Vagina (tissue), 2 donors: ENCODE measurements at regions not wholly inside any gene's neighbourhood (a gene's known extent, or its start where the extent isn't known, plus 50 kb on each side); places are given as distances from the start of the nearest gene placed in this dataset.

Source experiments
- DNase-seq, 2 donors: peaks; one replicate each; pipeline ENCODE4 v3.0.0-alpha.2; 2017; ENCODE audit errors: extremely low spot score in 2 of 2
- H3K27ac ChIP-seq: fragments of 200-600 bp; sonication (generic); one replicate; pipeline ENCODE4 v1.5.1; 2019
- H3K27me3 ChIP-seq: fragments of 200-600 bp; sonication (generic); one replicate; pipeline ENCODE4 v1.5.1; 2019
- H3K36me3 ChIP-seq, 2 donors: fragments of 200-600 bp; sonication (generic); one replicate each; pipeline ENCODE4 v1.5.1; 2017 to 2019
- H3K4me1 ChIP-seq: fragments of 200-600 bp; sonication (generic); one replicate; pipeline ENCODE4 v1.5.1; 2019
- H3K4me3 ChIP-seq, 2 donors: fragments of 200-600 bp; sonication (generic); 1 replicate in 1 of 2; 2 replicates in 1 of 2; pipeline ENCODE4 v1.5.1; 2016 to 2019
- H3K9me3 ChIP-seq: fragments of 200-600 bp; sonication (generic); one replicate; pipeline ENCODE4 v1.5.1; 2019
- CTCF ChIP-seq, 3 experiments: fragments of 450-650 bp in 2 of 3; fragments of 200-600 bp in 1 of 3; sonication (generic) in 1 of 3; IDR thresholded peaks; one replicate each; pipeline ENCODE4 v1.5.1; 2017 to 2019; ENCODE audit warnings: antibody characterized with exemption in 3 of 3, mild to moderate bottlenecking in 2 of 3, moderate library complexity in 2 of 3
- POLR2A ChIP-seq, 2 donors: fragments of 450-650 bp; IDR thresholded peaks; one replicate each; pipeline ENCODE4 v1.6.1; 2017; ENCODE audit warnings: antibody characterized with exemption in 2 of 2, mild to moderate bottlenecking in 2 of 2, moderate library complexity in 2 of 2
- POLR2AphosphoS5 ChIP-seq, 2 donors: sonication (generic); formaldehyde crosslinking; IDR thresholded peaks; one replicate each; pipeline ENCODE4 v1.9.0; 2017; ENCODE audit warnings: antibody characterized with exemption in 2 of 2, mild to moderate bottlenecking in 2 of 2, low read depth in 1 of 2; ENCODE audit not compliant: insufficient read depth in 1 of 2
- intact Hi-C: fragments of 100-400 bp; cut with DNase I; formaldehyde crosslinking; loops from one replicate; pipeline ENCODE4 v1.15.1; 2023

- Histone ChIP-seq H3K36me3 (no peaks in the 10 kb centered on the region), H3K4me3 (no peak overlapping the region), H3K4me1 (no peaks in the 10 kb centered on the region), H3K9me3 (no peaks in the 10 kb centered on the region), H3K27ac (no peak overlapping the region), H3K27me3 (no peaks in the 10 kb centered on the region)
- no peak for DNase-seq
- intact Hi-C loops: no loop called here
- no peak for TF ChIP-seq CTCF (IDR thresholded peaks at IDR 0.05)
- no peak for TF ChIP-seq POLR2A (IDR thresholded peaks at IDR 0.05)
- TF ChIP-seq POLR2AphosphoS5 (IDR thresholded peaks at IDR 0.05; ENCODE audit: insufficient read depth in 1 of 2, low read depth in 1 of 2): no peak
Observed at GRCh38 chr13:37187105-37187504, 81.6 kb upstream of the CSNK1A1L start.

DNA sequence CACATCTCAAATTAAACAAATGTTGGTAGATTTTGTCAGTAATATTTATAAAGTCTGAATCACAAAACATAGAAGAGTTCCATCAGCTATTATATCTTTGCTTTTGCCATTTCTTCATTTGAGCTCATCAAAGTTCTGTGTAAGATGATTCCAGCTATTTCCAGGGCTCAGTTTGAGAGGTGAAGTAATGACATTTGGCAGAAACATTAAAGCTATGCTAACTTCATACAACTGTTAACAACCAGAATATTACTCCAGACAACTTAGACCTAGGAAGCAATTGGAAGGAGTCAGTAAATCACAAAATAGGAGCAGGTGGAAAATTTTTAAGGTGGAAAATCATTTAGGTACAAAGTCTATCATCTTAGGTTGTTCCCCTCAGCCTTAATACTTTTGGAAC is 76.2 kb upstream of the CSNK1A1L start:
- DNase-seq: no peak
- no peaks in the 10 kb centered on the region for H3K27me3 ChIP-seq
- no peak overlapping the region for H3K4me3 ChIP-seq
- TF ChIP-seq POLR2A (IDR thresholded peaks at IDR 0.05) (no peak), POLR2AphosphoS5 (IDR thresholded peaks at IDR 0.05; ENCODE audit: insufficient read depth in 1 of 2, low read depth in 1 of 2) (no peak), CTCF (IDR thresholded peaks at IDR 0.05) (no peak)
- H3K36me3 ChIP-seq: no peaks in the 10 kb centered on the region
- no peaks in the 10 kb centered on the region for H3K9me3 ChIP-seq
- intact Hi-C loops: no loop called here
- no peak overlapping the region for H3K27ac ChIP-seq
- H3K4me1 ChIP-seq: no peaks in the 10 kb centered on the region

GRCh38 chr13:37179645-37180044 is 74.2 kb upstream of the CSNK1A1L start:
- Histone ChIP-seq H3K4me1 (no peaks in the 10 kb centered on the region), H3K27me3 (no peaks in the 10 kb centered on the region), H3K36me3 (no peaks in the 10 kb centered on the region), H3K27ac (no peak overlapping the region), H3K4me3 (no peak overlapping the region), H3K9me3 (no peaks in the 10 kb centered on the region)
- TF ChIP-seq POLR2A (IDR thresholded peaks at IDR 0.05) (no peak), POLR2AphosphoS5 (IDR thresholded peaks at IDR 0.05; ENCODE audit: insufficient read depth in 1 of 2, low read depth in 1 of 2) (no peak)
- intact Hi-C loops: no loop called here
- DNase-seq: no peak

DNA sequence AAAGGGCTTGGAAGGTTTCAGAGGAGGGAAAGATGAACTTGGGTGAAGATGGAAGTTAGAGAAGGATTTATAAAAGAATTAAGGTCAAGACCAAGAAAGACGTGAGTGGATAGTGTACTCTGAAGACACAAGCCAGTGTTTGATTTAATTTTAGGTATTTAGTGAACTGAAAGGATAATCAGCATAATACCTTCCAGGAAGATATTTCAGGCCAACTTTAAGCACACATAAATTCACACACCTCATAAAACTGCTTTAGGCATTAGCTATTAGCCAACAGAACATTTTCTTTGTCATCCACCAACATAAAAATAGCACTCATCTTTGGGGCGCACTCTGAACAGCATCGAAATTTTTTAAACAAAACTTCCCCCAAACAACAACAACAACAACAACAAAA is 71.7 kb upstream of the CSNK1A1L start:
- no peak overlapping the region for H3K4me3 ChIP-seq
- H3K9me3 ChIP-seq: no peaks in the 10 kb centered on the region
- H3K27me3 ChIP-seq: no peaks in the 10 kb centered on the region
- H3K4me1 ChIP-seq: no peaks in the 10 kb centered on the region
- intact Hi-C loops: no loop called here
- no peak overlapping the region for H3K27ac ChIP-seq
- DNase-seq: no peak
- no peaks in the 10 kb centered on the region for H3K36me3 ChIP-seq
- no peak for TF ChIP-seq POLR2A (IDR thresholded peaks at IDR 0.05)
- TF ChIP-seq CTCF (IDR thresholded peaks at IDR 0.05): no peak
- no peak for TF ChIP-seq POLR2AphosphoS5 (IDR thresholded peaks at IDR 0.05; ENCODE audit: insufficient read depth in 1 of 2, low read depth in 1 of 2)

DNA sequence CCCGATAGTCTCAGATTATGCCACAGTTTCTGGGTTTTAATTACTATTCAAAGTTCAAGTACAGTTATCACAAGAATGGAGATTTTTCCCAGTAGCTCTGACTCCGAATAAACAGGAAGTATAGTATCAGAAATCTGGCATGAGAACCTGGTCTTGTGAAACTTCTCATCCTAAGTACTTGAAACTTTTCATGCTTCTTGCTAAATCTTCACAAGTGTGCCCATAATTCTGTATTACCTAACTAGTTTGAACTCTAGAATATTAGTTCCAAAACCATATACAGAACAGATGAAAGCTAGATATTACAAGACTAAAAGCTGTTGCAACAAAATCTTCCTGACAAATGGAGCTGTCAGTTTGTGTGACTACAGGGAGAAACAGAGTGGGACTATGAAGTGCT is 70.5 kb upstream of the CSNK1A1L start:
- Histone ChIP-seq H3K27me3 (no peaks in the 10 kb centered on the region), H3K27ac (no peak overlapping the region), H3K9me3 (no peaks in the 10 kb centered on the region)

More for the DNA sequence above, 70.5 kb upstream of the CSNK1A1L start:
- intact Hi-C loops: no loop called here
- H3K36me3 ChIP-seq: no peaks in the 10 kb centered on the region
- no peaks in the 10 kb centered on the region for H3K4me1 ChIP-seq
- no peak for DNase-seq
- H3K4me3 ChIP-seq: no peak overlapping the region
- TF ChIP-seq POLR2A (IDR thresholded peaks at IDR 0.05) (no peak), CTCF (IDR thresholded peaks at IDR 0.05) (no peak), POLR2AphosphoS5 (IDR thresholded peaks at IDR 0.05; ENCODE audit: insufficient read depth in 1 of 2, low read depth in 1 of 2) (no peak)
